Breast epithelium (tissue), 4 donors: ENCODE measurements at regions not wholly inside any gene's neighbourhood (a gene's known extent, or its start where the extent isn't known, plus 50 kb on each side); places are given as distances from the start of the nearest gene placed in this dataset.

Experiments
- DNase-seq, 2 donors: peaks; one replicate each; pipeline ENCODE4 v3.0.0-alpha.2; 2019; ENCODE audit warnings: low spot score in 2 of 2
- H3K27ac ChIP-seq, 2 donors: fragments of 200-600 bp; sonication (generic) in 1 of 2; one replicate each; pipeline ENCODE4 v1.5.1; 2016 to 2019; ENCODE audit warnings: mild to moderate bottlenecking in 1 of 2
- H3K27me3 ChIP-seq, 2 donors: fragments of 200-600 bp; sonication (generic) in 1 of 2; one replicate each; pipeline versions ENCODE4 v1.5.1 to v1.6.0; 2017 to 2019; ENCODE audit warnings: control low read depth in 1 of 2, mild to moderate bottlenecking in 1 of 2
- H3K36me3 ChIP-seq: fragments of 200-600 bp; one replicate; pipeline ENCODE4 v1.5.1; 2019
- H3K4me1 ChIP-seq, 2 donors: fragments of 200-600 bp; sonication (generic); one replicate each; pipeline ENCODE4 v1.5.1; 2016 to 2019; ENCODE audit warnings: control low read depth in 1 of 2
- H3K4me3 ChIP-seq, 3 donors: fragments of 200-600 bp; sonication (generic); 1 replicate in 2 of 3; 2 replicates in 1 of 3; pipeline ENCODE4 v1.5.1; 2016 to 2019; ENCODE audit warnings: mild to moderate bottlenecking in 3 of 3, moderate library complexity in 2 of 3
- H3K9me3 ChIP-seq, 2 donors: fragments of 200-600 bp; sonication (generic) in 1 of 2; one replicate each; pipeline ENCODE4 v1.5.1; 2016 to 2019; ENCODE audit warnings: control low read depth in 1 of 2
- POLR2A ChIP-seq: fragments of 450-650 bp; IDR thresholded peaks from one replicate; pipeline ENCODE4 v1.6.1; 2016; ENCODE audit warnings: antibody characterized with exemption, mild to moderate bottlenecking, moderate library complexity
- POLR2AphosphoS5 ChIP-seq, 3 donors: sonication (generic); formaldehyde crosslinking; IDR thresholded peaks; one replicate each; pipeline ENCODE4 v1.6.1; 2017; ENCODE audit warnings: antibody characterized with exemption in 3 of 3
- intact Hi-C: fragments of 100-400 bp; cut with DNase I; formaldehyde crosslinking; loops from one replicate; pipeline ENCODE4 v1.15.1; 2023; ENCODE audit warnings: low total_unique reads
- TF ChIP-seq, protein P1 (sequence below), 3 donors: fragments of 450-650 bp; IDR thresholded peaks; one replicate each; pipeline ENCODE4 v1.5.1; 2016 to 2017; ENCODE audit warnings: antibody characterized with exemption in 3 of 3, mild to moderate bottlenecking in 3 of 3, moderate library complexity in 3 of 3

DNA sequence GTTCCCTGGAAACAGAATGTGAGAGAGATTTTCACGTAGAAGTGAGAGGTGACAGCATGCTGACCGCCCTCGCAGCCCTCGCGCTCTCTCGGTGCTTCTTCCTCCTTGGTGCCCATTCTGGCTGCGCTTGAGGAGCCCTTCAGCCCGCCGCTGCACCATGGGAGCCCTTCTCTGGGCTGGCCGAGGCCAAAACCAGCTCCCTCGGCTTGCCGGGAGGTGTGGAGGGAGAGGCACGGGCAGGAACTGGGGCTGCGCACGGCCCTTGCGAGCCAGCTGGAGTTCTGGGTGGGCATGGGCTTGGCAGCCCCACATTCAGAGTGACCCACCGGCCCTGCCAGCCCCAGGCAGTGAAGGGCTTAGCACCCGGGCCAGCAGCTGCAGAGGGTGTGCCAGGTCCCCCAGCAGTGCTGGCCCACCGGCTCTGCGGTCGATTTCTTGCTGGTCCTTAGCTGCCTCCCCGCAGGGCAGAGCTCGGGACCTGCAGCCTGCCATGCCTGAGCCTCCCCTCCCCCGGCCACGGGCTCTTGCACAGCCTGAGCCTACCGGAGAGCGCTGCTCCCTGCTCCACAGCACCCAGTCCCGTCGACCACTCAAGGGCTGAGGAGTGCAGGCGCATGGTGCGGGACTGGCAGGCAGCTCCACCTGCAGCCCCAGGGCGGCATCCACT, 888.7 kb upstream of the ZWINT start:
- Histone ChIP-seq H3K36me3 (no peaks in the 10 kb centered on the region), H3K9me3 (no peaks in the 10 kb centered on the region), H3K4me3 (no peak overlapping the region), H3K27ac (no peak overlapping the region), H3K27me3 (no peaks in the 10 kb centered on the region), H3K4me1 (no peaks in the 10 kb centered on the region)
- intact Hi-C loops: no loop called here
- TF ChIP-seq, protein P1, sequence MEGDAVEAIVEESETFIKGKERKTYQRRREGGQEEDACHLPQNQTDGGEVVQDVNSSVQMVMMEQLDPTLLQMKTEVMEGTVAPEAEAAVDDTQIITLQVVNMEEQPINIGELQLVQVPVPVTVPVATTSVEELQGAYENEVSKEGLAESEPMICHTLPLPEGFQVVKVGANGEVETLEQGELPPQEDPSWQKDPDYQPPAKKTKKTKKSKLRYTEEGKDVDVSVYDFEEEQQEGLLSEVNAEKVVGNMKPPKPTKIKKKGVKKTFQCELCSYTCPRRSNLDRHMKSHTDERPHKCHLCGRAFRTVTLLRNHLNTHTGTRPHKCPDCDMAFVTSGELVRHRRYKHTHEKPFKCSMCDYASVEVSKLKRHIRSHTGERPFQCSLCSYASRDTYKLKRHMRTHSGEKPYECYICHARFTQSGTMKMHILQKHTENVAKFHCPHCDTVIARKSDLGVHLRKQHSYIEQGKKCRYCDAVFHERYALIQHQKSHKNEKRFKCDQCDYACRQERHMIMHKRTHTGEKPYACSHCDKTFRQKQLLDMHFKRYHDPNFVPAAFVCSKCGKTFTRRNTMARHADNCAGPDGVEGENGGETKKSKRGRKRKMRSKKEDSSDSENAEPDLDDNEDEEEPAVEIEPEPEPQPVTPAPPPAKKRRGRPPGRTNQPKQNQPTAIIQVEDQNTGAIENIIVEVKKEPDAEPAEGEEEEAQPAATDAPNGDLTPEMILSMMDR (IDR thresholded peaks at IDR 0.05): no peak
- TF ChIP-seq POLR2A (no peak), POLR2AphosphoS5 (IDR thresholded peaks at IDR 0.05) (no peak)
- no peak for DNase-seq

DNA sequence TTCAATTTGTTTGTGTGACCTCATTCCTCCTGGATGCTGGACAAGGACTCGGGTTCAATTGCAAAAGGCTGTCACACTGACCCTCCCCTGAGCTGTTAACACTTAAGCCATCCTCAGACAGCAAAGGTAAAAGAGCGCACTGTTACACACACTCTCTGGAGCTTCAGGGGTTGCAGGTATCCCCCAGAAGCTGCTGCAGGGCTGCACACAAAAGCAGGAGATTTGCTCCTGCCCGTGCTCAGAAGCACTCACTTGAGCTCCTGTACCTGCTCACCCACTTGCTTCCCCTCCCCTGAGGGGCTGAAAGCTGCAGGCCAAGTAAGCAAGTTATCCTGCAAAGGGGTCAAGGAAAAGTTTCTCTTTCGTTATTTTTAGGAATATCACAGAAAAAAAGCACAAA, 886.2 kb upstream of the ZWINT start:
- TF ChIP-seq, protein P1 (IDR thresholded peaks at IDR 0.05): no peak
- TF ChIP-seq POLR2A (no peak), POLR2AphosphoS5 (IDR thresholded peaks at IDR 0.05) (no peak)
- Histone ChIP-seq H3K4me3 (no peak overlapping the region), H3K27me3 (no peaks in the 10 kb centered on the region), H3K9me3 (no peaks in the 10 kb centered on the region), H3K36me3 (no peaks in the 10 kb centered on the region), H3K4me1 (no peaks in the 10 kb centered on the region), H3K27ac (no peak overlapping the region)
- DNase-seq: no peak
- intact Hi-C loops: no loop called here

DNA sequence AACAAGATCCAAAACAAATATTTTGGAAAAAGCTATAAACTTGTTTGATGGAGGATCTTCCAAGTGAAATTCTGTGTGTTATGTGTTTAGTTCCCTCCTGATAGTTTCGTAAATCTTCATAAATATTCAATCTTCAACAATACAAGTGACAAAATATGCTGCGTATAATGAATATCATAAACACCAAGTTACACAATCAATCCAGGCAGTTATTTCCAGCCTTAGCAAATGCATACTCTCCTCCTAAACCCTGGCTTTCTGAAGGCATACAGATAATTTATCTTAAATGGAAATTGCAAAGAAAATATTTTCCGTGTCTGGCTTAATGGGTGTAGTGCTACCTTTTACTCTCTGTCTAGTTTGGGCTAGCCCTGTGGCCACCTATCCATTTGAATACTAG, 864.9 kb upstream of the ZWINT start:
- no peak for TF ChIP-seq POLR2AphosphoS5 (IDR thresholded peaks at IDR 0.05)
- TF ChIP-seq POLR2A: no peak
- TF ChIP-seq, protein P1 (IDR thresholded peaks at IDR 0.05): no peak

DNA sequence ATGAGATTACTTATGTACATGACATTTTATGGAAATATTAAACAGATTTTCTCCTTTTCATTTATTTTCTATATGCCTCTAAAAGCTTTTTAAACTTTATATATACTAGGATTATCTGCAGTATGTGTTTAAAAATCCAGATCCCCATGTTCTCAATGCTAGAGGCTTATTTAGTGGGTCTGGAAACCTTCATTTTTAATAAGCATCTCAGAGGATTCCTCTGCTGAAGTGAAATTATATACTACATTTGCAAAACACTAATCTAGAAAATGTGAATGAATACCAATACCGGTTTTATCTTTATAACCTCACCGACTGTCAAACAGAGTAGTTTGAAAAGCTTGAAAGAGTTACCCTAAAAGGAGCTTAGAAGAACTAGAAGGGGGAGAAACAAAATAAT, 863.8 kb upstream of the ZWINT start:
- Histone ChIP-seq H3K4me1 (no peaks in the 10 kb centered on the region), H3K4me3 (no peak overlapping the region), H3K27ac (no peak overlapping the region), H3K9me3 (no peaks in the 10 kb centered on the region), H3K36me3 (no peaks in the 10 kb centered on the region), H3K27me3 (no peaks in the 10 kb centered on the region)
- DNase-seq: no peak
- intact Hi-C loops: loop anchor here (5.0 kb wide), 1 partner anchor 82 kb away; no protein-coding TSS in a partner anchor
- TF ChIP-seq POLR2AphosphoS5 (IDR thresholded peaks at IDR 0.05): no peak
- TF ChIP-seq, protein P1 (IDR thresholded peaks at IDR 0.05): no peak
- TF ChIP-seq POLR2A: no peak

More for the DNA sequence above, 864.9 kb upstream of the ZWINT start:
- DNase-seq: no peak
- H3K9me3 ChIP-seq: peaks cover 4 to 6% of the 10 kb centered on the region in 2 donors
- no peaks in the 10 kb centered on the region for H3K36me3 ChIP-seq
- H3K4me1 ChIP-seq: no peaks in the 10 kb centered on the region
- no peak overlapping the region for H3K4me3 ChIP-seq
- H3K27me3 ChIP-seq: no peaks in the 10 kb centered on the region
- intact Hi-C loops: loop anchor here (5.0 kb wide), 1 partner anchor 81 kb away; no protein-coding TSS in a partner anchor
- H3K27ac ChIP-seq: no peak overlapping the region

DNA sequence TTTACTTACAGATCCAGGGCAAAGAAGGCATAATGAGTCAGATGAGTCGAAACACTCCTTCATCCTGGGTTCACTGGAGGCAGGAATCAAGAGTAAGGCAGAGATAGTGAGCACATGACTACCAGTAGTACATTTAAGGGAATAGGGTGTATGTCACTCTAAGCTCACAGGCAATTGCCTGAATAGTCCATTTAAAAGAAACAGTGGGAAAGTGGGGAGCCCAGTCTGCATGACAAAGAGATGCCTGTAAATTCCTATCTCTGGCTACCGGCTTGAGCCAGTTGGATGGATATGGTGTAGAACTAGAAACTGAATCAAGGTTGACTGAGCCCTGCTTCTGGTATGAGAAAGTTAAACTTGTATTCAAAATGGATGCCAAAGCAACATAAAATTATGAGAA, 861.5 kb upstream of the ZWINT start:
- TF ChIP-seq POLR2A (no peak), POLR2AphosphoS5 (IDR thresholded peaks at IDR 0.05) (no peak)
- TF ChIP-seq, protein P1 (IDR thresholded peaks at IDR 0.05): no peak
- Histone ChIP-seq H3K9me3 (no peaks in the 10 kb centered on the region), H3K4me1 (no peaks in the 10 kb centered on the region), H3K4me3 (no peak overlapping the region), H3K27ac (no peak overlapping the region), H3K36me3 (no peaks in the 10 kb centered on the region), H3K27me3 (no peaks in the 10 kb centered on the region)
- intact Hi-C loops: no loop called here
- DNase-seq: no peak
